Left colon (tissue), 2 donors: ENCODE measurements at regions not wholly inside any gene's neighbourhood (a gene's known extent, or its start where the extent isn't known, plus 50 kb on each side); places are given as distances from the start of the nearest gene placed in this dataset.

Source experiments
- ATAC-seq: fragments of 200-7000 bp; cut with Tn5 transposase; one replicate; pipeline ENCODE4 v1.9.1; 2020; ENCODE audit warnings: mild to moderate bottlenecking, moderate library complexity
- DNase-seq, 2 donors: peaks; one replicate each; pipeline ENCODE4 v3.0.0-alpha.2; 2020
- intact Hi-C, 2 donors: fragments of 100-400 bp; cut with DNase I in 1 of 2; cut with micrococcal nuclease in 1 of 2; formaldehyde crosslinking; loops; one replicate each; pipeline versions ENCODE4 v1.11.2 to v1.14.0; 2022; cut with DNase I, micrococcal nuclease
- donor health status: DM: no; HTN: no; CAD: no.
- donor health status: DM: yes; HTN: yes; CAD: no.

- intact Hi-C loops = no loop called here
- no peak for DNase-seq
- no peak for ATAC-seq
Measured at GRCh38 chr12:132439333-132439904, 50.5 kb upstream of the FBRSL1 start.

- intact Hi-C loops = no loop called here
- no peak for DNase-seq
- ATAC-seq = no peak
Measured at GRCh38 chr12:132438726-132439125, 51.2 kb upstream of the FBRSL1 start.

GRCh38 chr12:132437943-132438700 lies 51.8 kb upstream of the FBRSL1 start:
- DNase-seq = no peak
- ATAC-seq = no peak
- intact Hi-C loops = no loop called here

GRCh38 chr12:132437252-132437932 lies 52.6 kb upstream of the FBRSL1 start:
- peak; percentile 20 for ATAC-seq
- DNase-seq = no peak
- intact Hi-C loops = no loop called here

- no peak for DNase-seq
- intact Hi-C loops = no loop called here
- no peak for ATAC-seq
Measured at GRCh38 chr12:132436791-132437251, 53.1 kb upstream of the FBRSL1 start.

- DNase-seq = no peak
- ATAC-seq = no peak
- intact Hi-C loops = no loop called here
Measured at GRCh38 chr12:132435486-132436187, 54.3 kb upstream of the FBRSL1 start.

GRCh38 chr12:132433641-132434395 lies 56.1 kb upstream of the FBRSL1 start:
- DNase-seq (peak in 1 of 2 donors; percentile 69), ATAC-seq (peak; percentile 44)
- intact Hi-C loops = no loop called here

- ATAC-seq (no peak), DNase-seq (no peak)
Measured at GRCh38 chr12:132432721-132433577, 57.0 kb upstream of the FBRSL1 start.

GRCh38 chr12:132432126-132432705 lies 57.7 kb upstream of the FBRSL1 start:
- ATAC-seq = no peak

More at GRCh38 chr12:132432721-132433577, 57.0 kb upstream of the FBRSL1 start:
- intact Hi-C loops = no loop called here

GRCh38 chr12:132430838-132431774 lies 58.8 kb upstream of the FBRSL1 start:
- ATAC-seq = peak; percentile 57
- peak; percentile 62 to 64 for DNase-seq
- intact Hi-C loops = no loop called here

More at GRCh38 chr12:132432126-132432705, 57.7 kb upstream of the FBRSL1 start:
- intact Hi-C loops = no loop called here
- no peak for DNase-seq

GRCh38 chr12:132429946-132430643 lies 59.9 kb upstream of the FBRSL1 start:
- ATAC-seq = peak; percentile 85
- intact Hi-C loops = no loop called here
- peak; percentile 89 to 91 for DNase-seq

GRCh38 chr12:132429602-132429945 lies 60.4 kb upstream of the FBRSL1 start:
- intact Hi-C loops = no loop called here
- ATAC-seq (peak; percentile 6), DNase-seq (no peak)

- intact Hi-C loops = no loop called here
- ATAC-seq (peak; percentile 11), DNase-seq (peak in 1 of 2 donors; percentile 53)
Measured at GRCh38 chr12:132428936-132429601, 60.9 kb upstream of the FBRSL1 start.

- ATAC-seq (peak; percentile 40), DNase-seq (no peak)
- intact Hi-C loops = no loop called here
Measured at GRCh38 chr12:132427999-132428935, 61.7 kb upstream of the FBRSL1 start.
